ENCODE measurements at regions not wholly inside any gene's neighbourhood (a gene's known extent, or its start where the extent isn't known, plus 50 kb on each side); places are given as distances from the start of the nearest gene placed in this dataset.

GRCh38 chr18:45353530-45353929 is 261.7 kb upstream of the SLC14A2 start:
- TF ChIP-seq, protein P1, sequence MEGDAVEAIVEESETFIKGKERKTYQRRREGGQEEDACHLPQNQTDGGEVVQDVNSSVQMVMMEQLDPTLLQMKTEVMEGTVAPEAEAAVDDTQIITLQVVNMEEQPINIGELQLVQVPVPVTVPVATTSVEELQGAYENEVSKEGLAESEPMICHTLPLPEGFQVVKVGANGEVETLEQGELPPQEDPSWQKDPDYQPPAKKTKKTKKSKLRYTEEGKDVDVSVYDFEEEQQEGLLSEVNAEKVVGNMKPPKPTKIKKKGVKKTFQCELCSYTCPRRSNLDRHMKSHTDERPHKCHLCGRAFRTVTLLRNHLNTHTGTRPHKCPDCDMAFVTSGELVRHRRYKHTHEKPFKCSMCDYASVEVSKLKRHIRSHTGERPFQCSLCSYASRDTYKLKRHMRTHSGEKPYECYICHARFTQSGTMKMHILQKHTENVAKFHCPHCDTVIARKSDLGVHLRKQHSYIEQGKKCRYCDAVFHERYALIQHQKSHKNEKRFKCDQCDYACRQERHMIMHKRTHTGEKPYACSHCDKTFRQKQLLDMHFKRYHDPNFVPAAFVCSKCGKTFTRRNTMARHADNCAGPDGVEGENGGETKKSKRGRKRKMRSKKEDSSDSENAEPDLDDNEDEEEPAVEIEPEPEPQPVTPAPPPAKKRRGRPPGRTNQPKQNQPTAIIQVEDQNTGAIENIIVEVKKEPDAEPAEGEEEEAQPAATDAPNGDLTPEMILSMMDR (IDR thresholded peaks at IDR 0.05), result no peak
- no peak for TF ChIP-seq ZFX (IDR thresholded peaks at IDR 0.05; ENCODE audit: borderline replicate concordance)

All from 22Rv1 (cell line).